HFFc6 (cell line): ENCODE measurements at regions not wholly inside any gene's neighbourhood (a gene's known extent, or its start where the extent isn't known, plus 50 kb on each side); places are given as distances from the start of the nearest gene placed in this dataset.
A peak's percentile ranks its signal among the peaks of the same experiment; 100 is the strongest.

Experiments used
- DNase-seq: peaks from one replicate; pipeline ENCODE4 v3.0.0-alpha.2; 2018
- H3K27ac Mint-ChIP-seq: 2 replicates; pipeline ENCODE4 v1.8.0; 2020; ENCODE audit warnings: mild to moderate bottlenecking, mixed read lengths
- H3K27me3 Mint-ChIP-seq: 2 replicates; pipeline ENCODE4 v1.8.0; 2021; ENCODE audit warnings: mild to moderate bottlenecking, moderate library complexity, mixed read lengths; ENCODE audit not compliant: insufficient read depth
- H3K36me3 Mint-ChIP-seq: 2 replicates; pipeline ENCODE4 v1.8.0; 2021; ENCODE audit warnings: low read depth, mixed read lengths
- H3K4me1 Mint-ChIP-seq: 2 replicates; pipeline ENCODE4 v1.8.0; 2020; ENCODE audit warnings: low read depth, mixed read lengths
- H3K4me3 Mint-ChIP-seq: 2 replicates; pipeline ENCODE4 v1.8.0; 2020; ENCODE audit warnings: mild to moderate bottlenecking, moderate library complexity, mixed read lengths
- H3K9me3 Mint-ChIP-seq: 2 replicates; pipeline ENCODE4 v1.8.0; 2020; ENCODE audit warnings: mild to moderate bottlenecking, mixed read lengths
- CTCF ChIP-seq: fragments of 200-600 bp; sonication (generic); IDR thresholded peaks from 2 replicates; pipeline ENCODE4 v1.5.0; 2021; ENCODE audit warnings: antibody characterized with exemption, mild to moderate bottlenecking

DNA sequence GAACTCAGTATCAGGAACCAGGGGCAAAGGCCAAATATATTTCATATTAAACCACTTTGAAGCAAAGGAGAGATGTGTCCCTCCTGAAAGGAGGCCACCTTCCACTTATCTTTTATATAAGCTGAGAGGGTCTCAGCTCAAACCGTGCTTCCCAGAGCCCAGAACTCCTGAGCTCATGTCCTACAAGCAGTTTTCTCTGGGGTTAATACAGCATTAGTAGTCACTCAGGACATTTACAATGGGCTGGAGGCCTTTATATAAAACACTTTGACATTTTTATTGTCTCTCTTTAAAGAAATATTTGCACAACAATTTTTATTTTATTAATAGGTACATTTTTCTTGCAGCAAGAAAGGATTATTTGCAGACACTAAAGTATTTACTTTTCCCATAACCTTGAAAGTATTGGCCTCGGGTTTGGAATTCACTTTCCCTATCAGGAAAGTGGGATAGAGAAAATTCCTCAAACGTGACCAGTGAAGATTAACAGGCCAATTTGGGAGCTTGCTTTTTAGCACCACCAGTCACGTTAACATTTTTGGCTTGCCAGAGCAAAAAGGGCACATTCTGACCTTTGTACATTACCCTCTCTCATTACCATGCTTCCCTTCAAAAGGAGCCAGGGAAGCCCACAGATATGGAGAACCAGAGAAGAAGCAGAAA, 464.9 kb upstream of the NRP1 start:
- peaks cover 40% of the 10 kb centered on the region for H3K4me1 Mint-ChIP-seq
- DNase-seq, result peak; percentile 35
- TF ChIP-seq CTCF, result no peak
- no peaks in the 10 kb centered on the region for H3K36me3 Mint-ChIP-seq
- H3K9me3 Mint-ChIP-seq, result no peaks in the 10 kb centered on the region
- H3K27ac Mint-ChIP-seq, result peak overlapping the region; percentile 55; the same call in 1 of the 2 replicates
- no peak overlapping the region for H3K4me3 Mint-ChIP-seq
- H3K27me3 Mint-ChIP-seq, result peaks cover 13% of the 10 kb centered on the region

GRCh38 chr10:33798754-33799153, 464.3 kb upstream of the NRP1 start:
- H3K27me3 Mint-ChIP-seq, result peaks cover 13% of the 10 kb centered on the region
- no peak overlapping the region for H3K4me3 Mint-ChIP-seq
- TF ChIP-seq CTCF, result no peak
- no peak overlapping the region for H3K27ac Mint-ChIP-seq
- no peak for DNase-seq
- H3K4me1 Mint-ChIP-seq, result peaks cover 38% of the 10 kb centered on the region
- H3K9me3 Mint-ChIP-seq, result no peaks in the 10 kb centered on the region
- H3K36me3 Mint-ChIP-seq, result no peaks in the 10 kb centered on the region

DNA sequence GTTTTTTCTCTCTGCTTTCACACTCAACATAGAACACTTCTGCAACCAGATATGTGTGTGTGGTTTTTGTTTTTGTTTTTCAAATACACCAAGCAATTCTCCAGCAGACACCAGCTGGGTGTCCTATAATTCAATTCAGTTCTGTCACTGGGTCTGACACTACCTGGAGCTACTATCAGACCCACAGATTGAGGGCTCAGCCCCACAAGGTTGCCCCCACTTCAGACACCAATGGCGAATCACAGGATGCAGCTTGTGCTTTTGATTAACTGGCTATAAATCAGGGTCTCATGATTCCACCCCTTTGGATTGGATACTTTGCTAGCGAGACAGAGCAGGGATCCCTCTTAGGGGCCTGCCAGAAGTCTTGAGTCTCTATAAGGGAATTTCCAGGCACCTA, 462.2 kb upstream of the NRP1 start:
- H3K4me3 Mint-ChIP-seq, result no peak overlapping the region
- no peak for TF ChIP-seq CTCF
- DNase-seq, result no peak
- H3K4me1 Mint-ChIP-seq, result peaks cover 21% of the 10 kb centered on the region
- peaks cover 9% of the 10 kb centered on the region for H3K27me3 Mint-ChIP-seq
- H3K9me3 Mint-ChIP-seq, result no peaks in the 10 kb centered on the region
- no peaks in the 10 kb centered on the region for H3K36me3 Mint-ChIP-seq
- H3K27ac Mint-ChIP-seq, result no peak overlapping the region

- no peak for TF ChIP-seq CTCF
- DNase-seq, result no peak
- Mint-ChIP-seq H3K36me3 (no peaks in the 10 kb centered on the region), H3K27me3 (peaks cover 9% of the 10 kb centered on the region), H3K4me3 (no peak overlapping the region), H3K27ac (no peak overlapping the region), H3K4me1 (peaks cover 12% of the 10 kb centered on the region), H3K9me3 (no peaks in the 10 kb centered on the region)
These were observed 461.1 kb upstream of the NRP1 start for GRCh38 chr10:33795529-33795928.

DNA sequence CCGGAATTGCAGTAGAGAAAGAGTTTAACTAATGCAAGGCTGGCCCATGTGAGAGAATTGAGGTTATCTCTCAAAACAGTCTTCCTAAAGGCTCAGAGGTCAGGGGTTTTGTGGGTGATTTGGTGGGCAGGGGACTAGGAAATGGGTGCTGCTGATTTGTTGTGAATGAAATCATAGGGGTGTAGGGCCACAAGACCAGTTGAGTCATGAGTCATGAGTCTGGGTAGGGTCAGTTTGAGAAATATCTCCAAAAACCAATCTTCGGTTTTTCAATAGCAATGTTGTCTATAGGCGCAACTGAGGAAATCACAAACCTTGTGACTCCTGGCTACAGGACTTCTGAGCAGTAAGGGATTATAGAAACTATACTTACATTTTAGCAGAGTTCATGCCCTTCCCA, 460.0 kb upstream of the NRP1 start:
- Mint-ChIP-seq H3K4me1 (peaks cover under 1% of the 10 kb centered on the region), H3K27me3 (peaks cover 9% of the 10 kb centered on the region), H3K36me3 (no peaks in the 10 kb centered on the region), H3K9me3 (no peaks in the 10 kb centered on the region), H3K27ac (no peak overlapping the region), H3K4me3 (no peak overlapping the region)
- TF ChIP-seq CTCF, result no peak
- DNase-seq, result no peak
